ENCODE measurements at regions not wholly inside any gene's neighbourhood (a gene's known extent, or its start where the extent isn't known, plus 50 kb on each side); places are given as distances from the start of the nearest gene placed in this dataset.

DNA sequence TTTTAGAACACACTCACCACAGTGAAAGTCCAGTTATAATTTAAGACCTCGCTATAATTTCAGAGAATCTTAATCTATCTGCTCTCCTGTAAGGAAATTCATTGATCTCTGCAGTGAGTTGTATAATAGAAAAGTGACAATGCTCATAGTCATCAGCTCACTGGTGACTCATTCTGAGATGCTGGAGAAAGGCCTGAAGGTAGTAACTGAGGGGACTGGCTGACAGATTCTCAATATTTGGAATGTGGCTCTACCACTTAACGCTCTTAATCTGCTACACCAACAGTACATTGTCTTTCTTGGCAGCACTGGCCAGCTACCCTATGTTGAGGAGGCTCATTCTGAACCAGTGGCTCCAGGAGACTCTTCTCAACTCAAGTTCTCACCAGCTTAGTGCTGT is 246.1 kb downstream of the RPRM start:
- no peak for DNase-seq
- H3K4me1 ChIP-seq: no peaks in the 10 kb centered on the region
- no peaks in the 10 kb centered on the region for H3K27me3 ChIP-seq
- H3K36me3 ChIP-seq: no peaks in the 10 kb centered on the region
- H3K9me3 ChIP-seq: no peaks in the 10 kb centered on the region
- intact Hi-C loops (cut with DNase I): no loop called here
- H3K4me3 ChIP-seq: no peak overlapping the region
- whole genome bisulfite sequencing, 2 donors: 61 to 83% methylated on average over 2 of the region's 2 CpGs
- no peak for TF ChIP-seq POLR2A (IDR thresholded peaks at IDR 0.05)
- TF ChIP-seq, protein P1, sequence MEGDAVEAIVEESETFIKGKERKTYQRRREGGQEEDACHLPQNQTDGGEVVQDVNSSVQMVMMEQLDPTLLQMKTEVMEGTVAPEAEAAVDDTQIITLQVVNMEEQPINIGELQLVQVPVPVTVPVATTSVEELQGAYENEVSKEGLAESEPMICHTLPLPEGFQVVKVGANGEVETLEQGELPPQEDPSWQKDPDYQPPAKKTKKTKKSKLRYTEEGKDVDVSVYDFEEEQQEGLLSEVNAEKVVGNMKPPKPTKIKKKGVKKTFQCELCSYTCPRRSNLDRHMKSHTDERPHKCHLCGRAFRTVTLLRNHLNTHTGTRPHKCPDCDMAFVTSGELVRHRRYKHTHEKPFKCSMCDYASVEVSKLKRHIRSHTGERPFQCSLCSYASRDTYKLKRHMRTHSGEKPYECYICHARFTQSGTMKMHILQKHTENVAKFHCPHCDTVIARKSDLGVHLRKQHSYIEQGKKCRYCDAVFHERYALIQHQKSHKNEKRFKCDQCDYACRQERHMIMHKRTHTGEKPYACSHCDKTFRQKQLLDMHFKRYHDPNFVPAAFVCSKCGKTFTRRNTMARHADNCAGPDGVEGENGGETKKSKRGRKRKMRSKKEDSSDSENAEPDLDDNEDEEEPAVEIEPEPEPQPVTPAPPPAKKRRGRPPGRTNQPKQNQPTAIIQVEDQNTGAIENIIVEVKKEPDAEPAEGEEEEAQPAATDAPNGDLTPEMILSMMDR (IDR thresholded peaks at IDR 0.05): no peak
- no peak overlapping the region for H3K27ac ChIP-seq

DNA sequence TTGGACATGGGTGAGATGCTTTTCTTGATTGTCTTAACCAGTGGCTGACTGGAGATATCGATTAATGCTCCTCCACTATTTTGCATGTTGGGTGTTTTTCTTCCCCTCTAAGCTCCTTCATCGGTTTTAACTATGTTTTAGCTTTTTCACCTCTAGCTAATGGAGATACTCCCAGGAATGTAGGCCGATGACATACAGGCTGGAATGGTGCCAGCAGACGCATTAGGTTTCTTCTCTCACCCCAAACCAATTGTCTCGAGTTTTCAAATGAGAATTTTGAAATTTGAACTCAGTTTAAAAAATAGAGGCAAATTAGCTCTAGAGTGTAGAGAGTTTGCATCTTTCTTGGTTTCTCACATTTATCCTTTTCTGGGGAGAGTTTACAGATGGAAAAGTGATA is 247.6 kb downstream of the RPRM start:
- WGBS, 2 donors: 48 to 49% methylated on average over 5 of the region's 5 CpGs
- Histone ChIP-seq H3K36me3 (no peaks in the 10 kb centered on the region), H3K27ac (no peak overlapping the region), H3K4me1 (no peaks in the 10 kb centered on the region), H3K9me3 (no peaks in the 10 kb centered on the region), H3K27me3 (no peaks in the 10 kb centered on the region), H3K4me3 (no peak overlapping the region)
- intact Hi-C loops (cut with DNase I): no loop called here
- TF ChIP-seq POLR2A (IDR thresholded peaks at IDR 0.05): no peak
- TF ChIP-seq, protein P1 (IDR thresholded peaks at IDR 0.05): no peak
- no peak for DNase-seq

DNA sequence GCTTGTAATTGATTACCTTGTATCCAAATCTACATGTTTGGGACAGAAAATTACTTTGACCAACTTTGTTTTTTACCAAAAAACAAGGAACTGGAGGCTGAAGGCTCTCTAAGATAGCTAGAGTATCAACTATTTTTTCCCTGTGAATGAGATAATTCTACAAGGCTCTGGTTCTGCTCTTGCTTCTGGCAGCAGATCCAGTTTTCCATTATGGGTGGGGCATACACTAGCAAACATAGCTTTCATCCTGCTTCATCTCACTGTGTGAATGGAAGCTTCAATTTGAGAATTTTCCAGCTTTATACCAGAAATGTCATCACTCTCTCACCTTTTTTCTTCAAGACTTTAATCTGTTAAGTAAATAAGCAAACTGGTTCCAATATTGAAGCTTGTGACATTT is 249.7 kb downstream of the RPRM start:
- no peak for TF ChIP-seq POLR2A (IDR thresholded peaks at IDR 0.05)
- TF ChIP-seq, protein P1 (IDR thresholded peaks at IDR 0.05): no peak
- intact Hi-C loops (cut with DNase I): no loop called here
- H3K4me3 ChIP-seq: no peak overlapping the region
- H3K4me1 ChIP-seq: no peaks in the 10 kb centered on the region
- H3K36me3 ChIP-seq: no peaks in the 10 kb centered on the region
- H3K27ac ChIP-seq: no peak overlapping the region
- DNase-seq: no peak
- H3K27me3 ChIP-seq: no peaks in the 10 kb centered on the region
- no peaks in the 10 kb centered on the region for H3K9me3 ChIP-seq

DNA sequence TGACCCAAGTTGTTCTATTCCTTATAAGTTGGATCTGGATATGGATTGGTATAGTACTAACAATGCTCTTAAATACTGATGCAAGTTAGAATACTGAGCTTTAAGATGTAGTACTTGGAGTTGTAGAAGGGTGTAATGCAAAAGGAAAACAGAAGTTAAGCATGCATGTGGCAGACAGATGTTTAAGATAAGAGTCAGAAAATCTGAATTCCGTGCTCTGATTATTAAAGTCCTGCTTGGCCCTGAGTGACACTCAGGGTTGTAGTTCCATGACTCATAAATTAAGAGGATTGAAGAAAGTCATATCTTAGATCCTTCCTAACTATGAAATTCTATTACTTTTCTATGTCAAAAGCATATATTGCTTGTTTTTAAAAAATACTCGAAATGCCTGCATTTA is 250.6 kb downstream of the RPRM start:
- WGBS, 2 donors: 52 to 64% methylated on average over 2 of the region's 2 CpGs
- intact Hi-C loops (cut with DNase I): no loop called here

DNA sequence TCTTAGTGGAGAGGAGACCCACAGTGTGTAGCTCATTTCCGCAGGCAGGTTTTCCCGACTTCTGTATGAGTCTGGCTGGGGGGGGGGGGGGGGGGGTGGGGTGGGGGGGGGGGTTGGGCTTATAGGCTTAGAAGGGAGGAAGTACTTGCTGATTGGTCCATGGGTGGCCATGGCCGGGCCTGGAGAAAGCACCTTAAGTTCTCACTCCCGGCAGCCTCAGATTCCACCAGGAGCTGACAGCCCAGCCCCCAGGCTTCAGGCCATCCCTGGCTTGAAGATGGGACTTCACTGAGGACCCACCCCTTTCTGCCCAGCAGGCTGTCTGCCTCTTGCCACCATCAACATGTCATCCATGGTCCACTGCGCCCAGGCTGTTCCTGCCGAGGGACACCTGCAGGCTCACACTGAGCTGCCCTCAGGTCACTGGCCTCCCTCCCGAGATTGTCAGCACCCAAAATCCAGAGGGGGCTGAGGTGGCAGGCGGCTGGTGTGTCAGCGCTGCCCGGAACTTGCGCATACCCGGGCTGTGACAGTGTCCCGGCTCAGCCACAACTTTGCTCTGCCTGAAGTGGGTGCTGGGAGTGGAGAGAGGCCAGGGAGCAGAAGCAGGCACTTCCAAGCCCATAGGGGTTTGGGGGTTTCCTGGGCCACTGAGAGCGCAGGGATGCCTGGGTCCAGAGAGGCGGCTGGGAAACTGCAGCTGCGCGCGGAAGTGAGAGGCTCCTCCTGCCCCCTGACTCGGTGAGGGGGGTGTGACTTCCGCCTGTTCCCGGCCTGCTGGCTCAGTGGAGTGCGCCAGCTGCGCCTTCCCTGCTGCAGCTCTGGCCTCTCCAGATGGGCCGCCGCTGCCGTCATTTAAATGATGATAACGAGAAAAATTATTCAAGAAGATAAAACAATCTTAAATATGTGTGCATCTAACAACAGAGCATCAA is 256.1 kb downstream of the RPRM start:
- intact Hi-C loops (cut with DNase I): no loop called here
- no peak for DNase-seq
- no peaks in the 10 kb centered on the region for H3K36me3 ChIP-seq
- H3K4me3 ChIP-seq: no peak overlapping the region
- no peaks in the 10 kb centered on the region for H3K4me1 ChIP-seq
- TF ChIP-seq, protein P1 (IDR thresholded peaks at IDR 0.05): no peak
- no peak for TF ChIP-seq POLR2A (IDR thresholded peaks at IDR 0.05)
- no peaks in the 10 kb centered on the region for H3K9me3 ChIP-seq
- no peak overlapping the region for H3K27ac ChIP-seq
- 96 to 99% methylated on average over 12 to 17 of the region's 27 CpGs for WGBS, 2 donors
- H3K27me3 ChIP-seq: no peaks in the 10 kb centered on the region

More for the DNA sequence above, 250.6 kb downstream of the RPRM start:
- Histone ChIP-seq H3K36me3 (no peaks in the 10 kb centered on the region), H3K4me3 (no peak overlapping the region), H3K27ac (no peak overlapping the region), H3K27me3 (no peaks in the 10 kb centered on the region), H3K4me1 (no peaks in the 10 kb centered on the region), H3K9me3 (no peaks in the 10 kb centered on the region)
- no peak for DNase-seq
- no peak for TF ChIP-seq POLR2A (IDR thresholded peaks at IDR 0.05)
- TF ChIP-seq, protein P1 (IDR thresholded peaks at IDR 0.05): no peak
